Stomach (tissue), 4 donors: ENCODE measurements at regions not wholly inside any gene's neighbourhood (a gene's known extent, or its start where the extent isn't known, plus 50 kb on each side); places are given as distances from the start of the nearest gene placed in this dataset.

Source experiments
- POLR2AphosphoS5 ChIP-seq, 3 donors: sonication (generic); formaldehyde crosslinking; IDR thresholded peaks; one replicate each; pipeline ENCODE4 v1.6.1; 2016; ENCODE audit warnings: antibody characterized with exemption in 3 of 3
- TF ChIP-seq, protein P1 (sequence below), 7 experiments: fragments of 450-650 bp in 4 of 7; fragments of 200-600 bp in 3 of 7; sonication (generic) in 3 of 7; IDR thresholded peaks; one replicate each; pipeline ENCODE4 v1.5.1; 2016 to 2019; ENCODE audit warnings: antibody characterized with exemption in 7 of 7, control low read depth in 2 of 7, mild to moderate bottlenecking in 1 of 7

DNA sequence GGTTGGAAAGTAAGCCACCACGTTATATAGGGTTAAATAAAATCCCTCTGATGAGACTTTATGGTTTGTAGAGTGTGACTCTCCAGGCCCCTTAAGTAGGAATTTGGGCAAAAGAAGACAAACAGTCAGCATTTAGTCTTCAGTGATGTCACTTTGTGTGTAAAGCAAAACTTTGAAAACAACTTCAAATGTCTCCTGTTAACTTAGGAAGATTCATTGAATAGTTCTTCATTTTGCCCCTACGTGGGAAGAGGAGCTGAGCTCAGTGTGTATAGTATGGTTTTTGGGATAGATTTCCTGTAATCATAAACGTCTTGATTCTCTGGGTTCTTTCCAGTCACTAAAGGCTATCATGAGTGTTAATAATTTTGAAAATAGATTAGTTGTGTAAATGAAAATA is 101.3 kb downstream of the GADD45G start:
- TF ChIP-seq, protein P1, sequence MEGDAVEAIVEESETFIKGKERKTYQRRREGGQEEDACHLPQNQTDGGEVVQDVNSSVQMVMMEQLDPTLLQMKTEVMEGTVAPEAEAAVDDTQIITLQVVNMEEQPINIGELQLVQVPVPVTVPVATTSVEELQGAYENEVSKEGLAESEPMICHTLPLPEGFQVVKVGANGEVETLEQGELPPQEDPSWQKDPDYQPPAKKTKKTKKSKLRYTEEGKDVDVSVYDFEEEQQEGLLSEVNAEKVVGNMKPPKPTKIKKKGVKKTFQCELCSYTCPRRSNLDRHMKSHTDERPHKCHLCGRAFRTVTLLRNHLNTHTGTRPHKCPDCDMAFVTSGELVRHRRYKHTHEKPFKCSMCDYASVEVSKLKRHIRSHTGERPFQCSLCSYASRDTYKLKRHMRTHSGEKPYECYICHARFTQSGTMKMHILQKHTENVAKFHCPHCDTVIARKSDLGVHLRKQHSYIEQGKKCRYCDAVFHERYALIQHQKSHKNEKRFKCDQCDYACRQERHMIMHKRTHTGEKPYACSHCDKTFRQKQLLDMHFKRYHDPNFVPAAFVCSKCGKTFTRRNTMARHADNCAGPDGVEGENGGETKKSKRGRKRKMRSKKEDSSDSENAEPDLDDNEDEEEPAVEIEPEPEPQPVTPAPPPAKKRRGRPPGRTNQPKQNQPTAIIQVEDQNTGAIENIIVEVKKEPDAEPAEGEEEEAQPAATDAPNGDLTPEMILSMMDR (IDR thresholded peaks at IDR 0.05), result no peak
- TF ChIP-seq POLR2AphosphoS5 (IDR thresholded peaks at IDR 0.05), result no peak
